Activated CD4-positive, alpha-beta T cell treated with anti-CD3 and anti-CD28 coated beads for 36 hours (primary cell): ENCODE measurements at regions not wholly inside any gene's neighbourhood (a gene's known extent, or its start where the extent isn't known, plus 50 kb on each side); places are given as distances from the start of the nearest gene placed in this dataset.

ENCODE experiments used
- ATAC-seq: fragments of 200-7000 bp; cut with Tn5 transposase; one replicate; pipeline ENCODE4 v1.10.0; 2021; ENCODE audit warnings: mild to moderate bottlenecking, moderate library complexity
- CTCF ChIA-PET: fragments of 350-600 bp; sonication (Branson Sonifier 250); formaldehyde crosslinking; loops from one replicate; lab custom pipeline; 2021; ENCODE audit warnings: antibody characterized with exemption; lab: Charles Lee
- POLR2A ChIA-PET: fragments of 350-600 bp; sonication (Branson Sonifier 250); formaldehyde crosslinking; loops from one replicate; lab custom pipeline; 2021; ENCODE audit warnings: antibody characterized with exemption, inconsistent platforms; lab: Charles Lee
- DNase-seq: peaks from one replicate; pipeline ENCODE4 v3.0.0-alpha.2; 2020
- H3K27ac Mint-ChIP-seq: one replicate; pipeline ENCODE4 v1.8.0; 2021; ENCODE audit warnings: mixed read lengths
- H3K27me3 Mint-ChIP-seq: one replicate; pipeline ENCODE4 v1.8.0; 2021; ENCODE audit warnings: mixed read lengths
- H3K36me3 Mint-ChIP-seq: one replicate; pipeline ENCODE4 v1.8.0; 2021; ENCODE audit warnings: low read depth, mixed read lengths
- H3K4me1 Mint-ChIP-seq: one replicate; pipeline ENCODE4 v1.8.0; 2021; ENCODE audit warnings: mixed read lengths
- H3K4me3 Mint-ChIP-seq: one replicate; pipeline ENCODE4 v1.8.0; 2021; ENCODE audit warnings: mild to moderate bottlenecking, moderate library complexity, mixed read lengths
- H3K9me3 Mint-ChIP-seq: one replicate; pipeline ENCODE4 v1.8.0; 2021; ENCODE audit warnings: low read depth, mixed read lengths
- intact Hi-C, 2 experiments: fragments of 100-400 bp; cut with DNase I in 1 of 2; cut with micrococcal nuclease in 1 of 2; formaldehyde crosslinking; loops; one replicate each; pipeline versions ENCODE4 v1.14.2 to v1.15.1; 2022 to 2024; cut with DNase I, micrococcal nuclease

GRCh38 chr5:82859451-82860140 lies 217.6 kb downstream of the TMEM167A start:
- Mint-ChIP-seq H3K27ac (no peak overlapping the region), H3K9me3 (no peaks in the 10 kb centered on the region), H3K4me1 (no peaks in the 10 kb centered on the region), H3K27me3 (no peaks in the 10 kb centered on the region), H3K4me3 (no peak overlapping the region), H3K36me3 (no peaks in the 10 kb centered on the region)
- intact Hi-C loops = no loop called here
- DNase-seq (no peak), ATAC-seq (no peak)
- ChIA-PET CTCF (no interaction called here), POLR2A (no interaction called here)

- Mint-ChIP-seq H3K27ac (no peak overlapping the region), H3K4me3 (no peak overlapping the region), H3K27me3 (no peaks in the 10 kb centered on the region), H3K4me1 (no peaks in the 10 kb centered on the region), H3K9me3 (no peaks in the 10 kb centered on the region), H3K36me3 (no peaks in the 10 kb centered on the region)
- DNase-seq (no peak), ATAC-seq (no peak)
- ChIA-PET POLR2A (no interaction called here), CTCF (no interaction called here)
- intact Hi-C loops = no loop called here
These were observed 218.8 kb downstream of the TMEM167A start for GRCh38 chr5:82858151-82859025.

GRCh38 chr5:82855893-82856550 lies 221.2 kb downstream of the TMEM167A start:
- no peak overlapping the region for H3K4me3 Mint-ChIP-seq
- H3K9me3 Mint-ChIP-seq = no peaks in the 10 kb centered on the region
- no peaks in the 10 kb centered on the region for H3K4me1 Mint-ChIP-seq
- no peaks in the 10 kb centered on the region for H3K27me3 Mint-ChIP-seq
- H3K36me3 Mint-ChIP-seq = no peaks in the 10 kb centered on the region
- DNase-seq (no peak), ATAC-seq (no peak)
- H3K27ac Mint-ChIP-seq = no peak overlapping the region
- ChIA-PET CTCF (no interaction called here), POLR2A (no interaction called here)
- intact Hi-C loops = no loop called here

- no peaks in the 10 kb centered on the region for H3K4me1 Mint-ChIP-seq
- no peaks in the 10 kb centered on the region for H3K36me3 Mint-ChIP-seq
- no peak for ATAC-seq
- H3K4me3 Mint-ChIP-seq = no peak overlapping the region
- H3K9me3 Mint-ChIP-seq = no peaks in the 10 kb centered on the region
- ChIA-PET CTCF (no interaction called here), POLR2A (no interaction called here)
- H3K27me3 Mint-ChIP-seq = no peaks in the 10 kb centered on the region
- intact Hi-C loops = no loop called here
- H3K27ac Mint-ChIP-seq = no peak overlapping the region
- DNase-seq = no peak
These were observed 222.2 kb downstream of the TMEM167A start for GRCh38 chr5:82854956-82855355.

- ChIA-PET CTCF (no interaction called here), POLR2A (no interaction called here)
- no peak overlapping the region for H3K27ac Mint-ChIP-seq
- H3K36me3 Mint-ChIP-seq = no peaks in the 10 kb centered on the region
- ATAC-seq (no peak), DNase-seq (no peak)
- H3K9me3 Mint-ChIP-seq = peaks cover 2% of the 10 kb centered on the region
- H3K4me3 Mint-ChIP-seq = no peak overlapping the region
- peaks cover under 1% of the 10 kb centered on the region for H3K27me3 Mint-ChIP-seq
- intact Hi-C loops = no loop called here
- H3K4me1 Mint-ChIP-seq = no peaks in the 10 kb centered on the region
These were observed 225.7 kb downstream of the TMEM167A start for GRCh38 chr5:82851471-82851870.

- Mint-ChIP-seq H3K27me3 (peaks cover 2% of the 10 kb centered on the region), H3K4me3 (no peak overlapping the region), H3K4me1 (no peaks in the 10 kb centered on the region), H3K9me3 (peaks cover 2% of the 10 kb centered on the region), H3K27ac (no peak overlapping the region), H3K36me3 (no peaks in the 10 kb centered on the region)
- ATAC-seq (no peak), DNase-seq (no peak)
- ChIA-PET POLR2A (no interaction called here), CTCF (no interaction called here)
- intact Hi-C loops = no loop called here
These were observed 226.8 kb downstream of the TMEM167A start for GRCh38 chr5:82850393-82850792.

GRCh38 chr5:82849885-82850284 lies 227.3 kb downstream of the TMEM167A start:
- no peak for ATAC-seq
- no peaks in the 10 kb centered on the region for H3K4me1 Mint-ChIP-seq
- H3K27me3 Mint-ChIP-seq = peaks cover 6% of the 10 kb centered on the region
- H3K27ac Mint-ChIP-seq = no peak overlapping the region
- DNase-seq = no peak
- ChIA-PET CTCF (no interaction called here), POLR2A (no interaction called here)
- peaks cover 2% of the 10 kb centered on the region for H3K9me3 Mint-ChIP-seq
- H3K36me3 Mint-ChIP-seq = no peaks in the 10 kb centered on the region
- no peak overlapping the region for H3K4me3 Mint-ChIP-seq
- intact Hi-C loops = no loop called here

- no peak overlapping the region for H3K27ac Mint-ChIP-seq
- no peak overlapping the region for H3K4me3 Mint-ChIP-seq
- POLR2A ChIA-PET = no interaction called here
- intact Hi-C loops = no loop called here
- DNase-seq = no peak
- H3K36me3 Mint-ChIP-seq = no peaks in the 10 kb centered on the region
- H3K4me1 Mint-ChIP-seq = no peaks in the 10 kb centered on the region
- H3K9me3 Mint-ChIP-seq = peaks cover 4% of the 10 kb centered on the region
- CTCF ChIA-PET = no interaction called here
- no peak for ATAC-seq
- peaks cover 6% of the 10 kb centered on the region for H3K27me3 Mint-ChIP-seq
These were observed 229.6 kb downstream of the TMEM167A start for GRCh38 chr5:82847562-82847961.

GRCh38 chr5:82839881-82840280 lies 237.3 kb downstream of the TMEM167A start:
- DNase-seq (no peak), ATAC-seq (no peak)
- POLR2A ChIA-PET = no interaction called here

GRCh38 chr5:82835488-82835887 lies 241.7 kb downstream of the TMEM167A start:
- POLR2A ChIA-PET = no interaction called here
- no peak for ATAC-seq
- no peak overlapping the region for H3K4me3 Mint-ChIP-seq

More at GRCh38 chr5:82839881-82840280, 237.3 kb downstream of the TMEM167A start:
- Mint-ChIP-seq H3K4me3 (no peak overlapping the region), H3K9me3 (peaks cover 11% of the 10 kb centered on the region), H3K27ac (no peak overlapping the region), H3K36me3 (no peaks in the 10 kb centered on the region), H3K27me3 (peaks cover under 1% of the 10 kb centered on the region), H3K4me1 (no peaks in the 10 kb centered on the region)
- intact Hi-C loops = no loop called here
- CTCF ChIA-PET = interaction anchor here (1.1 kb wide), 1 partner anchor 104 kb away, joined by 4 read pairs; no protein-coding TSS in a partner anchor

GRCh38 chr5:82834151-82834550 lies 243.0 kb downstream of the TMEM167A start:
- DNase-seq = no peak
- no peaks in the 10 kb centered on the region for H3K36me3 Mint-ChIP-seq
- ATAC-seq = no peak
- ChIA-PET POLR2A (no interaction called here), CTCF (no interaction called here)
- intact Hi-C loops = no loop called here
- no peak overlapping the region for H3K27ac Mint-ChIP-seq
- H3K4me3 Mint-ChIP-seq = no peak overlapping the region
- peaks cover 9% of the 10 kb centered on the region for H3K9me3 Mint-ChIP-seq
- no peaks in the 10 kb centered on the region for H3K27me3 Mint-ChIP-seq
- no peaks in the 10 kb centered on the region for H3K4me1 Mint-ChIP-seq

More at GRCh38 chr5:82835488-82835887, 241.7 kb downstream of the TMEM167A start:
- intact Hi-C loops = no loop called here
- Mint-ChIP-seq H3K9me3 (peaks cover 9% of the 10 kb centered on the region), H3K4me1 (no peaks in the 10 kb centered on the region), H3K36me3 (no peaks in the 10 kb centered on the region), H3K27me3 (no peaks in the 10 kb centered on the region), H3K27ac (no peak overlapping the region)
- no peak for DNase-seq
- CTCF ChIA-PET = no interaction called here
